ENCODE measurements at regions not wholly inside any gene's neighbourhood (a gene's known extent, or its start where the extent isn't known, plus 50 kb on each side); places are given as distances from the start of the nearest gene placed in this dataset.

DNA sequence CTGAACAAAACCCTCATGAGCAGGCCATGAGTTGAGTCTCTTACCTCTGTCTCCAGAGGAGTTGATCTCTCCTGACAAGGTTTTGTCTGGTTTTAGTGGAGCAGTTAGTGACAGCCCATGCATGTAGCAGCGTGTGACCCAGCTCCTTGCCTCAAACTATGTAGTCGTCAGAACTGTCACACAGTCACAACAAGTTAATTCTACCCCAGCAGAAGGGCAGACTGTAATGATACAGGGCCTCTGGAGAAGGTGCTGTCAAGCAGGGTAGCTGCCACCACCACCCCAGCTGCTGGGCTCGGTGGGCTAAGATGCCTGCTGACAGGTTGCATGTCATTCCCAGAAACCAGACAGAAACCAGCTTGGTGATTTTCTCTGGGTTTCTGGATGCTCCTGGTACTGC lies 194.5 kb downstream of the PSAT1 start:
- TF ChIP-seq, protein P1, sequence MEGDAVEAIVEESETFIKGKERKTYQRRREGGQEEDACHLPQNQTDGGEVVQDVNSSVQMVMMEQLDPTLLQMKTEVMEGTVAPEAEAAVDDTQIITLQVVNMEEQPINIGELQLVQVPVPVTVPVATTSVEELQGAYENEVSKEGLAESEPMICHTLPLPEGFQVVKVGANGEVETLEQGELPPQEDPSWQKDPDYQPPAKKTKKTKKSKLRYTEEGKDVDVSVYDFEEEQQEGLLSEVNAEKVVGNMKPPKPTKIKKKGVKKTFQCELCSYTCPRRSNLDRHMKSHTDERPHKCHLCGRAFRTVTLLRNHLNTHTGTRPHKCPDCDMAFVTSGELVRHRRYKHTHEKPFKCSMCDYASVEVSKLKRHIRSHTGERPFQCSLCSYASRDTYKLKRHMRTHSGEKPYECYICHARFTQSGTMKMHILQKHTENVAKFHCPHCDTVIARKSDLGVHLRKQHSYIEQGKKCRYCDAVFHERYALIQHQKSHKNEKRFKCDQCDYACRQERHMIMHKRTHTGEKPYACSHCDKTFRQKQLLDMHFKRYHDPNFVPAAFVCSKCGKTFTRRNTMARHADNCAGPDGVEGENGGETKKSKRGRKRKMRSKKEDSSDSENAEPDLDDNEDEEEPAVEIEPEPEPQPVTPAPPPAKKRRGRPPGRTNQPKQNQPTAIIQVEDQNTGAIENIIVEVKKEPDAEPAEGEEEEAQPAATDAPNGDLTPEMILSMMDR (conservative IDR thresholded peaks at IDR 0.05): no peak
- TF ChIP-seq ZFX (IDR thresholded peaks at IDR 0.05): no peak
